T-helper 2 cell treated with Interferon-gamma antibody and Interleukin-4, amounts not matched to agents 5 μg/mL and 100 μg/mL, for 36 hours (primary cell): ENCODE measurements at regions not wholly inside any gene's neighbourhood (a gene's known extent, or its start where the extent isn't known, plus 50 kb on each side); places are given as distances from the start of the nearest gene placed in this dataset.
"Not testable (repeated sequence)": the region's sequence is repeated elsewhere in the genome, so short reads cannot be mapped to it uniquely, and the experiment has no call there.

Source experiments
- DNase-seq: peaks from one replicate; pipeline ENCODE4 v3.0.0; 2021; ENCODE audit warnings: low spot score
- H3K27ac Mint-ChIP-seq: one replicate; pipeline ENCODE4 v1.8.0; 2021; ENCODE audit warnings: mild to moderate bottlenecking, mixed read lengths
- H3K27me3 Mint-ChIP-seq: one replicate; pipeline ENCODE4 v1.8.0; 2021; ENCODE audit warnings: low read depth, mixed read lengths
- H3K36me3 Mint-ChIP-seq: one replicate; pipeline ENCODE4 v1.8.0; 2021; ENCODE audit warnings: low read depth, mixed read lengths
- H3K4me1 Mint-ChIP-seq: one replicate; pipeline ENCODE4 v1.8.0; 2021; ENCODE audit warnings: low read depth, mixed read lengths
- H3K4me3 Mint-ChIP-seq: one replicate; pipeline ENCODE4 v1.8.0; 2022; ENCODE audit warnings: mild to moderate bottlenecking, moderate library complexity, mixed read lengths
- H3K9me3 Mint-ChIP-seq: one replicate; pipeline ENCODE4 v1.8.0; 2021; ENCODE audit warnings: mixed read lengths

- H3K36me3 Mint-ChIP-seq, H3K9me3 Mint-ChIP-seq, H3K4me1 Mint-ChIP-seq, DNase-seq, H3K27me3 Mint-ChIP-seq, H3K27ac Mint-ChIP-seq, H3K4me3 Mint-ChIP-seq: not testable (repeated sequence)
These were observed 61.1 kb downstream of the DEFB131A start for GRCh38 chr4:9505341-9505740.

- not testable (repeated sequence) for H3K9me3 Mint-ChIP-seq, H3K4me3 Mint-ChIP-seq, H3K36me3 Mint-ChIP-seq, H3K4me1 Mint-ChIP-seq, H3K27ac Mint-ChIP-seq, DNase-seq, H3K27me3 Mint-ChIP-seq
These were observed 62.5 kb downstream of the DEFB131A start for GRCh38 chr4:9506672-9507071.

- H3K4me3 Mint-ChIP-seq, H3K9me3 Mint-ChIP-seq, H3K27me3 Mint-ChIP-seq, DNase-seq, H3K36me3 Mint-ChIP-seq, H3K27ac Mint-ChIP-seq, H3K4me1 Mint-ChIP-seq: not testable (repeated sequence)
These were observed 68.7 kb downstream of the DEFB131A start for GRCh38 chr4:9512941-9513340.

- H3K27me3 Mint-ChIP-seq, H3K36me3 Mint-ChIP-seq, H3K27ac Mint-ChIP-seq, DNase-seq, H3K9me3 Mint-ChIP-seq, H3K4me3 Mint-ChIP-seq, H3K4me1 Mint-ChIP-seq: not testable (repeated sequence)
These were observed 75.4 kb downstream of the DEFB131A start for GRCh38 chr4:9519631-9520030.

DNA sequence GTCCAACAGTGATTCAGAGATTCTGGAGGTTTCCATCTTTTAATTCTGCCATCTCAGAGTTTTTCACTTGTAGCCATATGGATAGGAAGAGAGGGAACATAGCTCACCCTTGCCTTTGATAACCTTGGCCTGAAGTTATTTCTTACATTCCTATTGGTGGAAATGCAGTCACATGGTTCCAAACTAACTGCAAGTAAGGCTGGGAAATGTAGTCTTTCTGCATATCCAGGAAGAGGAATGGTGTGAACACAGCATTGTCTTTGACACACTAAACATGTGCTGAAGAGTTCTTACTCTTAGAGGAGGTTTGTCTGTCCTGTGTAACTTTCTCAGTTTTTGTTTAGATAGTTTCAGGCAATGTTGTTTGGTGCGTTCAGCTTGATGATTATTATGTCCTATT lies 78.7 kb downstream of the DEFB131A start:
- not testable (repeated sequence) for H3K4me1 Mint-ChIP-seq, DNase-seq, H3K27me3 Mint-ChIP-seq, H3K9me3 Mint-ChIP-seq, H3K36me3 Mint-ChIP-seq, H3K27ac Mint-ChIP-seq, H3K4me3 Mint-ChIP-seq

DNA sequence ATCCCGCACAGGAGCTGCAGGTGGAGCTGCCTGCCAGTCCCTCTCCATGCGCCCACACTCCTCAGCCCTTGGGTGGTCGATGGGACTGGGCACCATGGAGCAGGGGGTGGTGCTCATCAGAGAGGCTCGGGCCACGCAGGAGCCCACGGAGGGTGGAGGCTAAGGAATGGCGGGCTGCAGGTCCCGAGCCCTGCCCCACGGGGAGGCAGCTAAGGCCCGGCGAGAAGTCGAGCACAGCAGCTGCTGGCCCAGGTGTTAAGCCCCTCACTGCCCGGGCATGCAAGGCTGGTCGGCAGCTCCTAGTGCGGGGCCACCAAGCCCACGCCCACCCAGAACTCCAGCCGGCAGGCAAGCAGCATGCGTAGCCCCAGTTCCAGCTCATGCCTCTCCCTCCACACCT lies 80.2 kb downstream of the DEFB131A start:
- H3K27me3 Mint-ChIP-seq, H3K9me3 Mint-ChIP-seq: not testable (repeated sequence)

DNA sequence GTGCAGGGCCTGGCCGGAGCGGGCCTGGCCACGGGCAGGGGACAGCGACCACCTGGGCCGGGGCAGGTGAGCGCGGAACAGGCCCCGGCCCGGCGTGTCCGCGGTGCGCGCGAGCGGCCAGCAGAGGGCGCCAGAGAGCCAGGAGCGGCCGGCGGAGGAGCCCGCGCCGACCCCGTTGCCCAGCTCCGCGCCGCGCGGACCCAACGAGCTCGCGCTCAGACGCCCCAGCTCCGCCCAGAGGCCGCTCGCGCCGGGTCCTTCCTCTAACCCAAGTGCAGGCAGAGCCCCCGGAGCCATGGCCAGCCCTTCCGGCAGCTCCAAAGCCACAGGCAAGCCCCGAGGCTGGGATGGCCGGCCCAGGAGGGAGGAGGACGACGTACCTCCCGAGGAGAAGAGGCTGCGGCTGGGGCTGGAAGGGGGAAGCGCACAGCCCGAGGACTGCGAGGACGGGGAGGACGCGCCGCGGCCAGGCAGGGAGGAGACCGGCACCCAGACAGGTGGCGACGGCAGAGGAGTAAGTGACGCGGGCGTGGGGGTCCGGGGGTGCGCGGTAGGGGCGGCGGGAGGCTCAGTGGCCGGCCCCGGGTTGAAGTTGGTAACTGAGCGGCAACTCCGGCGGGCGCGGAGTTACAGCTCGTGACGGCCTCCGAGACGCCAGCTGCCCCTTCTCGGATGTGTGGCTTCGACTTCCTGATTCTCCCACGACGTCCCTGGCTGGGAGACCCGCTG lies 88.1 kb downstream of the DEFB131A start:
- peak; percentile 64 for DNase-seq
- Mint-ChIP-seq H3K4me3 (peak overlapping the region; percentile 68), H3K27me3 (peaks cover 23% of the 10 kb centered on the region)
- H3K36me3 Mint-ChIP-seq, H3K27ac Mint-ChIP-seq, H3K9me3 Mint-ChIP-seq, H3K4me1 Mint-ChIP-seq: not testable (repeated sequence)

More for the DNA sequence above, 80.2 kb downstream of the DEFB131A start:
- not testable (repeated sequence) for H3K27ac Mint-ChIP-seq, H3K4me1 Mint-ChIP-seq, H3K36me3 Mint-ChIP-seq, H3K4me3 Mint-ChIP-seq, DNase-seq

DNA sequence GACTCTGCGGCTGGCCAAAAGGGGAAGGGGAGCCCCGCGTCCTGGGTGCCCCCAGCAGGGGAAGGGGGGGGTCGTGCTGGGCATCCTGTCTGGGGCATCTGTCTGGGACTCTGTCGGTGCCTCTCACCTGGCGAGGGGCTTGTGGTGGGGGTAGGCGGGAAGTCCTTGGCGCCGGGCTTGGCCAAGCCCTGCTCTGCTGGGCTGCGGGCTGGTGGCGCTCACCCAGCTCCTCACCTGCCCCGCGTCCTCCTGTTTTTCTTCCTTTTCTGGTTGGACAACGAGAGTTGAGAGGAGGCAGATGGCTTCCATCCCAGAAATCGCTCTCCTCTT lies 88.6 kb downstream of the DEFB131A start:
- H3K9me3 Mint-ChIP-seq, H3K4me1 Mint-ChIP-seq, DNase-seq, H3K36me3 Mint-ChIP-seq, H3K27ac Mint-ChIP-seq: not testable (repeated sequence)
- Mint-ChIP-seq H3K4me3 (peak overlapping the region; percentile 68), H3K27me3 (peaks cover 23% of the 10 kb centered on the region)

GRCh38 chr4:9537101-9537500 lies 92.9 kb downstream of the DEFB131A start:
- not testable (repeated sequence) for H3K4me1 Mint-ChIP-seq, DNase-seq, H3K4me3 Mint-ChIP-seq, H3K36me3 Mint-ChIP-seq, H3K27ac Mint-ChIP-seq, H3K9me3 Mint-ChIP-seq
- peaks cover 17% of the 10 kb centered on the region for H3K27me3 Mint-ChIP-seq

DNA sequence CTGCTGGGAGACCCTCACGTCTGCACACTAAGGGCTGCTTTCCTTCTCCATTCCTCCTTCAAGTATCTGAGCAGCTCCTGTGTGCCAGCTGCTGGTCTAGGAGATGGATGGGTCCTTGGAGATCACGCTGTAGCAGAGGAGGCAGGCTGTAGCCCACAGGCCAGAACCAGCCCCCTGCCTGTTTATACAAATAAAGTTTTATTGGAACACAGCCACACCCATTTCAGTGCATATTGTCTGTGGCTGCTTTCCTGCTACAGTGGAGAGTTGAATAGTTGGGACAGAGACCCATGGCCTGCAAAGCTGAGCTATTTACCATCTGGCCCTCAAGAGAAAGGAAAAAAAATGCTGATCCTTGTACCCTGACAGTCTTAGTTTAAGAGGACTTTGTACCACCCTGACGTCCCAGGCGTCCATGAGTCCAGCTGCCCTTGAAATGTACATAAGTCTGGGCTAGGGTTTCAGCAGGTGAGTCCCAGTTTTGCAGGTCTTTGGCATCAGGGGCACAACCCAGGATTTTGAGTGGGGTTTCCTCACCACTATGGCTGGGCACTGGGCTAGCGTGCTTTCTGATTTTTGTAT lies 95.8 kb downstream of the DEFB131A start:
- not testable (repeated sequence) for H3K36me3 Mint-ChIP-seq, H3K9me3 Mint-ChIP-seq

DNA sequence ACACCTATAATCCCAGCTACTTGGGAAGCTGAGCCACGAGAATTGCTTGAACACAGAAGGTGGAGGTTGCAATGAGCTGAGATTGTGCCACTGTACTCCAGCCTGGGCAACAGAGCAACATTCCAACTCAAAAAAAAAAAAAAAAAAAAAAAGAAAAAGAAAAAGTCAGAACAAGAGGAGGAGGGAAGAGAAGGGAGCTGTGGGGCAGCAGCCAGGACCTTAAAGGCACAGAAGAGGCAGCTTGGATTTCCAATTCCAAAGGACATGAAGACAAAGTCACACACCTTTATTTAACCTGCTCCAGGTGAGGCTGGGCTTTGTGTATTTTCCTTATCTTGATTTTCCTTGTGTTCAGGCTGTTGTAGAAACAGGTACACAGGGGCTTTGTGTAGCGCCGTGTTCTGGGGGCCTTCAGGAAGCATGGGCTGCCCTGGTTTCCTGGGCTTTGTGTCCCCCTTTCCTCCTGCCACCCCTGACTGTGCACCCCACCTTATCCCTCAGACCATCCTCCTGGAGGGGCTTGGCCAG lies 97.2 kb downstream of the DEFB131A start:
- not testable (repeated sequence) for H3K27ac Mint-ChIP-seq, H3K9me3 Mint-ChIP-seq, H3K4me3 Mint-ChIP-seq, H3K36me3 Mint-ChIP-seq, H3K4me1 Mint-ChIP-seq, H3K27me3 Mint-ChIP-seq, DNase-seq

More for the DNA sequence above, 95.8 kb downstream of the DEFB131A start:
- not testable (repeated sequence) for DNase-seq, H3K27me3 Mint-ChIP-seq, H3K4me1 Mint-ChIP-seq, H3K4me3 Mint-ChIP-seq, H3K27ac Mint-ChIP-seq

DNA sequence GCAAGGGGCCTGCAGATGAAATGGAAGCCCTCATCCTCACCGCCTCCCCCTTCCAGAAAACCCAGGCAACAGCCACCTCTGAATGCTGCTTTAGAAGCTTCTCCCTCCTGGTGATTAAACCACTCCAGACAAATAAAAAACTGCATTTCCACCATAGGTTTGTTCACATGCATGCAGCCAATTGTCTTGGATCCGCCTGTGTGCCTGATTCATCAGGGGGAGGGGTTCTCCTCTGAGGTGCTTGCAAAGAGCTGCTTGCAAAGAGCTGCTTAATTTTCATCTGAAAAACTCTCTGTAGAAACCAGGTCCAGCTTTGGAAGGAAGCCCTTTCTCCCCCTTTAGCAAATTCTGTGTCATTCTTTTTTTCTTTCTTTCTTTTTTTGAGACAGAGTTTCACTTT lies 100.6 kb downstream of the DEFB131A start:
- DNase-seq, H3K9me3 Mint-ChIP-seq, H3K27ac Mint-ChIP-seq, H3K36me3 Mint-ChIP-seq, H3K27me3 Mint-ChIP-seq, H3K4me3 Mint-ChIP-seq, H3K4me1 Mint-ChIP-seq: not testable (repeated sequence)

DNA sequence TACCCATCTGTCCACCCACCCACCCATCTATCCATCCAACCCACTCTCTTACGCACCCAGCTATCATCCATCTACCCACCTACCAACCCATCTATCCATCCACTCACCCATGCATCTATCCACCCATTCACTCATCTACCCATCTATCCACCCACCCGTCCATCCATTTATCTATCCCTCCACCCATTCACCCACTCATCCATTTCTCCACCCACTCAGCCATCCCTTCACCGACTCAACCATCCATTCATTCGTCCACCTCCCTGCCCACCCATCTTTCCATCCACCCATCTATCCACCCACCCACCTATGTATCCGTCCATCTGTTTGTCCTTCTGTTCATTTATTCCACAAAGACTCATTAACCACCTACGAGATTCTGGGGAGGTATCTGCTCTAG lies 103.3 kb downstream of the DEFB131A start:
- H3K4me1 Mint-ChIP-seq, H3K27me3 Mint-ChIP-seq, H3K4me3 Mint-ChIP-seq, DNase-seq, H3K36me3 Mint-ChIP-seq, H3K9me3 Mint-ChIP-seq, H3K27ac Mint-ChIP-seq: not testable (repeated sequence)

DNA sequence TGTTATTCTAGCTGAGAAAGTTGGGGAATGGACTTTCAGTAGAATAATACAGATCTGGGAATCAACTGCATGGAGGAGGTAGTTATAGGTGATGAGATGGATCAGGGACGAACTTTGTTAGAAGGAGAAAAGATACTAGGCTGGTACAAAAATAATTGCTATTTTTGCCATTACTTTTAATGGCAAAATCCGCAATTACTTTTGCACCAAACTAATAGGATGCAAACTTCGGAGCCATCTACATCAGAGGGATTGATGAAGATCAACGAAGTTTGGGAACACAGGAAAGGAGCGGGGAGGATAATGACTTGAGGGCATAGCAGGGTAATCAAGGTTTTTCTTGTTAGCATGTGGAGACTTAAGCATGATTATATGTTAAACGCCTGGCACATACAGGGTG lies 111.9 kb downstream of the DEFB131A start:
- H3K27ac Mint-ChIP-seq, H3K4me1 Mint-ChIP-seq, H3K27me3 Mint-ChIP-seq: not testable (repeated sequence)

DNA sequence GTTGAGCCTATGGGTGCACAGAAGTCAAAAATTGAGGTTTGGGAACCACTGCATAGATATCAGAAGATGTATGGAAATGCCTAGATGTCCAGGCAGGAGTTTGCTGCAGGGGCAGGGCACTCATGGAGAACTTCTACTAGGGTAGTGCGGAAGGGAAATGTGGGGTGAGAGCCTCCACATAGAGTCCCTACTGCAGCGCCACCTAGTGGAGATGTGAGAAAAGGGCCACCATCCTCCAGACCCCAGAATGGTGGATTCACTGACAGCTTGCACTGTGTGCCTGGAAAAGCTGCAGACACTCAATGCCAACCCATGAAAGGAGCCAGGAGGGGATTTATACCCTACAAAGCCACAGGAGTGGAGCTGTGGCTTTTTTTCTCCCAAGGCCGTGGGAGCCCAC lies 133.7 kb downstream of the DEFB131A start:
- peaks cover 10% of the 10 kb centered on the region for H3K9me3 Mint-ChIP-seq
- H3K36me3 Mint-ChIP-seq, H3K4me1 Mint-ChIP-seq, H3K27me3 Mint-ChIP-seq, DNase-seq, H3K27ac Mint-ChIP-seq, H3K4me3 Mint-ChIP-seq: not testable (repeated sequence)

More for the DNA sequence above, 111.9 kb downstream of the DEFB131A start:
- not testable (repeated sequence) for H3K36me3 Mint-ChIP-seq, DNase-seq, H3K9me3 Mint-ChIP-seq, H3K4me3 Mint-ChIP-seq
